Caco-2 (cell line): ENCODE measurements at regions not wholly inside any gene's neighbourhood (a gene's known extent, or its start where the extent isn't known, plus 50 kb on each side); places are given as distances from the start of the nearest gene placed in this dataset.
A peak's percentile ranks its signal among the peaks of the same experiment; 100 is the strongest.
"Not testable (repeated sequence)": the region's sequence is repeated elsewhere in the genome, so short reads cannot be mapped to it uniquely, and the experiment has no call there.

Experiments used
- BruUV-seq: library from RNA; stranded (reverse); fragments of 400-500 nt; replicated peaks from 2 replicates; lab custom pipeline; 2021; lab: Mats Ljungman, UMichigan
- CTCF ChIA-PET: fragments of 300-600 bp; sonication (Branson Sonifier 250); formaldehyde crosslinking; loops from one replicate; lab custom pipeline; 2022; ENCODE audit warnings: antibody characterized with exemption; lab: Charles Lee
- POLR2A ChIA-PET: fragments of 300-600 bp; sonication (Branson Sonifier 250); formaldehyde crosslinking; loops from one replicate; lab custom pipeline; 2022; ENCODE audit warnings: antibody characterized with exemption; lab: Charles Lee
- DNase-seq, 2 experiments: peaks; one replicate each; pipeline versions ENCODE4 v3.0.0 to v3.0.0-alpha.2; 2020 to 2022
- H3K27me3 ChIP-seq: replicated peaks from 2 replicates; pipeline ENCODE4 v1.6.0; 2011; ENCODE audit warnings: low read length; ENCODE audit not compliant: control insufficient read depth, insufficient read depth
- H3K36me3 ChIP-seq: 2 replicates; pipeline ENCODE4 v1.5.1; 2011; ENCODE audit warnings: low read length; ENCODE audit not compliant: control insufficient read depth, insufficient read depth
- H3K4me1 ChIP-seq: fragments of 250-450 bp; sonication (Bioruptor Pico); 2 replicates; pipeline ENCODE4 v1.5.1; 2020; ENCODE audit warnings: mild to moderate bottlenecking
- H3K4me3 ChIP-seq: 2 replicates; pipeline ENCODE4 v1.5.1; 2011; ENCODE audit warnings: low read depth, mild to moderate bottlenecking, control low read depth, low read length
- H3K9me3 ChIP-seq: fragments of 250-450 bp; sonication (Bioruptor Pico); 2 replicates; pipeline ENCODE4 v1.5.1; 2020; ENCODE audit warnings: mild to moderate bottlenecking, moderate library complexity
- H3K27ac Mint-ChIP-seq: one replicate; pipeline ENCODE4 v1.8.0; 2022; ENCODE audit warnings: mixed read lengths; ENCODE audit not compliant: unreplicated experiment
- H3K27me3 Mint-ChIP-seq: one replicate; pipeline ENCODE4 v1.8.0; 2022; ENCODE audit warnings: mixed read lengths; ENCODE audit not compliant: insufficient read depth, unreplicated experiment
- H3K36me3 Mint-ChIP-seq: one replicate; pipeline ENCODE4 v1.8.0; 2022; ENCODE audit warnings: mild to moderate bottlenecking, mixed read lengths; ENCODE audit not compliant: insufficient read depth, unreplicated experiment
- H3K4me1 Mint-ChIP-seq: one replicate; pipeline ENCODE4 v1.8.0; 2022; ENCODE audit warnings: low read depth, mixed read lengths; ENCODE audit not compliant: unreplicated experiment
- H3K4me3 Mint-ChIP-seq: one replicate; pipeline ENCODE4 v1.8.0; 2022; ENCODE audit warnings: mild to moderate bottlenecking, moderate library complexity, mixed read lengths; ENCODE audit not compliant: unreplicated experiment
- H3K9me3 Mint-ChIP-seq: one replicate; pipeline ENCODE4 v1.8.0; 2022; ENCODE audit warnings: mixed read lengths; ENCODE audit not compliant: unreplicated experiment
- CTCF ChIP-seq, 2 experiments: fragments of 200-600 bp in 1 of 2; IDR thresholded peaks; 1 replicate in 1 of 2; 2 replicates in 1 of 2; pipeline versions ENCODE4 v1.5.1 to v1.8.0; 2011 to 2022; ENCODE audit warnings: antibody characterized with exemption in 1 of 2, control low read depth in 1 of 2, inconsistent platforms in 1 of 2, low read depth in 1 of 2, low read length in 1 of 2, mild to moderate bottlenecking in 1 of 2, moderate library complexity in 1 of 2; ENCODE audit not compliant: insufficient read depth in 1 of 2, severe bottlenecking in 1 of 2, unreplicated experiment in 1 of 2
- intact Hi-C: fragments of 100-400 bp; cut with micrococcal nuclease; formaldehyde crosslinking; loops from one replicate; pipeline ENCODE4 v1.10.0; 2022; ENCODE audit not compliant: unreplicated experiment

- no peak overlapping the region for H3K27ac Mint-ChIP-seq
- TF ChIP-seq CTCF (IDR thresholded peaks at IDR 0.05; ENCODE audit: insufficient read depth in 1 of 2, low read depth in 1 of 2, low read length in 1 of 2, severe bottlenecking in 1 of 2, unreplicated experiment in 1 of 2), result no peak
- H3K27me3 Mint-ChIP-seq, result no peaks in the 10 kb centered on the region
- H3K27me3 ChIP-seq, result no peaks in the 10 kb centered on the region
- no TSS peak for BruUV-seq
- H3K36me3 ChIP-seq, result no peaks in the 10 kb centered on the region
- H3K9me3 ChIP-seq, result no peaks in the 10 kb centered on the region
- no peak overlapping the region for H3K4me3 ChIP-seq
- no peaks in the 10 kb centered on the region for H3K9me3 Mint-ChIP-seq
- H3K4me1 Mint-ChIP-seq, result no peaks in the 10 kb centered on the region
- CTCF ChIA-PET, result no interaction called here
- no peaks in the 10 kb centered on the region for H3K4me1 ChIP-seq
- POLR2A ChIA-PET, result no interaction called here
- H3K4me3 Mint-ChIP-seq, result no peak overlapping the region
- H3K36me3 Mint-ChIP-seq, result no peaks in the 10 kb centered on the region
- no peak for DNase-seq
- intact Hi-C loops, result no loop called here
These were observed 161.3 kb downstream of the CAVIN4 start for GRCh38 chr9:100739208-100739607.

GRCh38 chr9:100739666-100740065, 161.8 kb downstream of the CAVIN4 start:
- DNase-seq, result peak in 1 of 2 experiments; percentile 49
- H3K27ac Mint-ChIP-seq, result no peak overlapping the region
- no peak overlapping the region for H3K4me3 Mint-ChIP-seq
- H3K4me1 Mint-ChIP-seq, result no peaks in the 10 kb centered on the region
- no peaks in the 10 kb centered on the region for H3K27me3 Mint-ChIP-seq
- H3K27me3 ChIP-seq, result no peaks in the 10 kb centered on the region
- BruUV-seq, result no TSS peak
- no peaks in the 10 kb centered on the region for H3K36me3 ChIP-seq
- no peak for TF ChIP-seq CTCF (IDR thresholded peaks at IDR 0.05; ENCODE audit: insufficient read depth in 1 of 2, low read depth in 1 of 2, low read length in 1 of 2, severe bottlenecking in 1 of 2, unreplicated experiment in 1 of 2)
- intact Hi-C loops, result no loop called here
- H3K36me3 Mint-ChIP-seq, result no peaks in the 10 kb centered on the region
- H3K4me3 ChIP-seq, result no peak overlapping the region
- ChIA-PET CTCF (no interaction called here), POLR2A (no interaction called here)
- H3K9me3 ChIP-seq, result no peaks in the 10 kb centered on the region
- H3K9me3 Mint-ChIP-seq, result no peaks in the 10 kb centered on the region
- no peaks in the 10 kb centered on the region for H3K4me1 ChIP-seq

GRCh38 chr9:100748930-100749329, 171.1 kb downstream of the CAVIN4 start:
- H3K4me1 ChIP-seq, H3K4me3 ChIP-seq, H3K36me3 Mint-ChIP-seq, H3K27me3 ChIP-seq, intact Hi-C loops, BruUV-seq, H3K27ac Mint-ChIP-seq, H3K9me3 ChIP-seq, CTCF ChIA-PET, H3K36me3 ChIP-seq, POLR2A ChIA-PET, DNase-seq, H3K27me3 Mint-ChIP-seq, H3K4me3 Mint-ChIP-seq, H3K4me1 Mint-ChIP-seq: not testable (repeated sequence)
- peaks cover 13% of the 10 kb centered on the region for H3K9me3 Mint-ChIP-seq

- Histone ChIP-seq H3K9me3 (no peaks in the 10 kb centered on the region), H3K27me3 (no peaks in the 10 kb centered on the region), H3K4me1 (no peaks in the 10 kb centered on the region), H3K36me3 (no peaks in the 10 kb centered on the region), H3K4me3 (no peak overlapping the region)
- TF ChIP-seq CTCF (IDR thresholded peaks at IDR 0.05; ENCODE audit: insufficient read depth in 1 of 2, low read depth in 1 of 2, low read length in 1 of 2, severe bottlenecking in 1 of 2, unreplicated experiment in 1 of 2), result no peak
- Mint-ChIP-seq H3K27me3 (peaks cover 4% of the 10 kb centered on the region), H3K4me3 (no peak overlapping the region), H3K4me1 (no peaks in the 10 kb centered on the region), H3K36me3 (no peaks in the 10 kb centered on the region), H3K9me3 (no peaks in the 10 kb centered on the region), H3K27ac (no peak overlapping the region)
- DNase-seq, result no peak
- intact Hi-C loops, result no loop called here
- POLR2A ChIA-PET, result no interaction called here
- CTCF ChIA-PET, result no interaction called here
- no TSS peak for BruUV-seq
These were observed 178.3 kb downstream of the CAVIN4 start for GRCh38 chr9:100756217-100756616.
